Parathyroid adenoma (tissue), 2 donors: ENCODE measurements at regions not wholly inside any gene's neighbourhood (a gene's known extent, or its start where the extent isn't known, plus 50 kb on each side); places are given as distances from the start of the nearest gene placed in this dataset.

Source experiments
- H2AFZ ChIP-seq: fragments of 300-600 bp; sonication (generic); one replicate; pipeline ENCODE4 v1.7.0; 2017; ENCODE audit warnings: antibody characterized with exemption, mild to moderate bottlenecking
- H3K27ac ChIP-seq: fragments of 300-600 bp; sonication (generic); one replicate; pipeline ENCODE4 v1.7.0; 2017
- H3K27me3 ChIP-seq: fragments of 300-600 bp; sonication (generic); one replicate; pipeline ENCODE4 v1.7.0; 2017; ENCODE audit warnings: low read length; ENCODE audit not compliant: control insufficient read depth, insufficient read depth
- H3K36me3 ChIP-seq: fragments of 300-600 bp; sonication (generic); one replicate; pipeline ENCODE4 v1.7.0; 2017; ENCODE audit warnings: low read length; ENCODE audit not compliant: control insufficient read depth, insufficient read depth
- H3K4me1 ChIP-seq: fragments of 300-600 bp; sonication (generic); one replicate; pipeline ENCODE4 v1.7.0; 2017; ENCODE audit warnings: control low read depth
- H3K4me2 ChIP-seq: fragments of 300-600 bp; sonication (generic); one replicate; pipeline ENCODE4 v1.7.0; 2017; ENCODE audit warnings: low read length
- H3K4me3 ChIP-seq: fragments of 300-600 bp; sonication (generic); one replicate; pipeline ENCODE4 v1.7.0; 2017; ENCODE audit warnings: low read depth, low read length
- H3K79me2 ChIP-seq: fragments of 300-600 bp; sonication (generic); one replicate; pipeline ENCODE4 v1.7.0; 2017; ENCODE audit warnings: control low read depth
- H3K9ac ChIP-seq: fragments of 300-600 bp; sonication (generic); one replicate; pipeline ENCODE4 v1.7.0; 2017; ENCODE audit warnings: mild to moderate bottlenecking
- H3K9me3 ChIP-seq: fragments of 300-600 bp; sonication (generic); one replicate; pipeline ENCODE4 v1.7.0; 2017; ENCODE audit warnings: low read length; ENCODE audit not compliant: control insufficient read depth
- TF ChIP-seq, protein P1 (sequence below): fragments of 300-600 bp; sonication (generic); IDR thresholded peaks from one replicate; pipeline ENCODE4 v1.7.0; 2017; ENCODE audit warnings: antibody characterized with exemption, mild to moderate bottlenecking
- donor health status: primary hyperparathyroidism.

GRCh38 chr17:72538443-72538842 is 417.6 kb downstream of the SOX9 start:
- H2AFZ ChIP-seq, result no peak overlapping the region
- no peak overlapping the region for H3K4me3 ChIP-seq
- H3K9ac ChIP-seq, result no peak overlapping the region
- TF ChIP-seq, protein P1, sequence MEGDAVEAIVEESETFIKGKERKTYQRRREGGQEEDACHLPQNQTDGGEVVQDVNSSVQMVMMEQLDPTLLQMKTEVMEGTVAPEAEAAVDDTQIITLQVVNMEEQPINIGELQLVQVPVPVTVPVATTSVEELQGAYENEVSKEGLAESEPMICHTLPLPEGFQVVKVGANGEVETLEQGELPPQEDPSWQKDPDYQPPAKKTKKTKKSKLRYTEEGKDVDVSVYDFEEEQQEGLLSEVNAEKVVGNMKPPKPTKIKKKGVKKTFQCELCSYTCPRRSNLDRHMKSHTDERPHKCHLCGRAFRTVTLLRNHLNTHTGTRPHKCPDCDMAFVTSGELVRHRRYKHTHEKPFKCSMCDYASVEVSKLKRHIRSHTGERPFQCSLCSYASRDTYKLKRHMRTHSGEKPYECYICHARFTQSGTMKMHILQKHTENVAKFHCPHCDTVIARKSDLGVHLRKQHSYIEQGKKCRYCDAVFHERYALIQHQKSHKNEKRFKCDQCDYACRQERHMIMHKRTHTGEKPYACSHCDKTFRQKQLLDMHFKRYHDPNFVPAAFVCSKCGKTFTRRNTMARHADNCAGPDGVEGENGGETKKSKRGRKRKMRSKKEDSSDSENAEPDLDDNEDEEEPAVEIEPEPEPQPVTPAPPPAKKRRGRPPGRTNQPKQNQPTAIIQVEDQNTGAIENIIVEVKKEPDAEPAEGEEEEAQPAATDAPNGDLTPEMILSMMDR, result no peak
- H3K4me2 ChIP-seq, result no peak overlapping the region
- H3K9me3 ChIP-seq, result no peaks in the 10 kb centered on the region
- no peaks in the 10 kb centered on the region for H3K36me3 ChIP-seq
- H3K27me3 ChIP-seq, result no peaks in the 10 kb centered on the region
- no peaks in the 10 kb centered on the region for H3K79me2 ChIP-seq
- H3K27ac ChIP-seq, result no peak overlapping the region
- no peaks in the 10 kb centered on the region for H3K4me1 ChIP-seq

GRCh38 chr17:72538901-72539352 is 418.1 kb downstream of the SOX9 start:
- no peaks in the 10 kb centered on the region for H3K4me1 ChIP-seq
- no peaks in the 10 kb centered on the region for H3K79me2 ChIP-seq
- H3K9ac ChIP-seq, result no peak overlapping the region
- H3K4me3 ChIP-seq, result no peak overlapping the region
- H3K4me2 ChIP-seq, result no peak overlapping the region
- no peaks in the 10 kb centered on the region for H3K27me3 ChIP-seq
- TF ChIP-seq, protein P1, result no peak
- H3K36me3 ChIP-seq, result no peaks in the 10 kb centered on the region
- no peak overlapping the region for H2AFZ ChIP-seq
- no peak overlapping the region for H3K27ac ChIP-seq
- H3K9me3 ChIP-seq, result no peaks in the 10 kb centered on the region

- H3K4me2 ChIP-seq, result no peak overlapping the region
- H3K27me3 ChIP-seq, result no peaks in the 10 kb centered on the region
- no peaks in the 10 kb centered on the region for H3K9me3 ChIP-seq
- no peak overlapping the region for H3K4me3 ChIP-seq
- TF ChIP-seq, protein P1, result peak; percentile 79
- H2AFZ ChIP-seq, result peak overlapping the region; percentile 56
- no peaks in the 10 kb centered on the region for H3K36me3 ChIP-seq
- H3K27ac ChIP-seq, result no peak overlapping the region
- H3K79me2 ChIP-seq, result no peaks in the 10 kb centered on the region
- H3K4me1 ChIP-seq, result no peaks in the 10 kb centered on the region
- no peak overlapping the region for H3K9ac ChIP-seq
Measured at GRCh38 chr17:72539981-72540897, 419.4 kb downstream of the SOX9 start.

DNA sequence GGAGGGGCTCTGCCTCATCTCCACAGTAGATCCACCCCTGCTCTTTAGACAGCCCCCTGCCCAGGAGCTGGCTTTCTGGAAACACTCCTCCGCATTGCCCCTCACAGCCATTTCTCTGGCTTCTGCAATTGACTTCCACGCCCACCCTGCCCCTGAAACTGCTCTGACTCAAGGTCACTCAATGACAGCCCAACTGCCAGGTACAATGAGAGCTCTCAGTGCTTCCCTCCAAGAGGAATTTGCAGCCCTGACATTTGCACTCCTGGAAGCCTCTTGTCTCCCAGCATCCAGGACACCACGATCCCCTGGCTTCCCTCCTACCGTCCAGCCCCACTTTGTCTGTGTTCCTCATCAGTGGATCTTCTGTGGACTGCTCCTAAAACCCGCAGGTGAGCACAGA is 421.5 kb downstream of the SOX9 start:
- Histone ChIP-seq H3K27ac (no peak overlapping the region), H2AFZ (no peak overlapping the region), H3K4me3 (no peak overlapping the region), H3K4me1 (no peaks in the 10 kb centered on the region), H3K27me3 (no peaks in the 10 kb centered on the region), H3K36me3 (no peaks in the 10 kb centered on the region), H3K4me2 (no peak overlapping the region), H3K9ac (no peak overlapping the region), H3K79me2 (no peaks in the 10 kb centered on the region), H3K9me3 (no peaks in the 10 kb centered on the region)
- TF ChIP-seq, protein P1, result no peak
